GM21367 (cell line): ENCODE measurements at regions not wholly inside any gene's neighbourhood (a gene's known extent, or its start where the extent isn't known, plus 50 kb on each side); places are given as distances from the start of the nearest gene placed in this dataset.
"Not testable (repeated sequence)": the region's sequence is repeated elsewhere in the genome, so short reads cannot be mapped to it uniquely, and the experiment has no call there.

Source experiments
- ATAC-seq: cut with Tn5 transposase; IDR thresholded peaks from one replicate; pipeline ENCODE4 v1.9.1; 2021; ENCODE audit not compliant: unreplicated experiment

GRCh38 chr9:75657015-75657414, 233.5 kb upstream of the PCSK5 start:
- ATAC-seq, result no peak

- ATAC-seq, result no peak
Measured at GRCh38 chr9:75658301-75658905, 232.1 kb upstream of the PCSK5 start.

GRCh38 chr9:75664597-75664996, 225.9 kb upstream of the PCSK5 start:
- ATAC-seq, result no peak

- no peak for ATAC-seq
Measured at GRCh38 chr9:75666856-75667554, 223.5 kb upstream of the PCSK5 start.

GRCh38 chr9:75669721-75670120, 220.8 kb upstream of the PCSK5 start:
- no peak for ATAC-seq

GRCh38 chr9:75671354-75671753, 219.1 kb upstream of the PCSK5 start:
- ATAC-seq, result no peak

- ATAC-seq, result no peak
Measured at GRCh38 chr9:75672478-75672877, 218.0 kb upstream of the PCSK5 start.

- ATAC-seq, result no peak
Measured at GRCh38 chr9:75683591-75683990, 206.9 kb upstream of the PCSK5 start.

GRCh38 chr9:75685062-75685461, 205.4 kb upstream of the PCSK5 start:
- no peak for ATAC-seq

GRCh38 chr9:75687359-75687953, 203.0 kb upstream of the PCSK5 start:
- no peak for ATAC-seq

- not testable (repeated sequence) for ATAC-seq
Measured at GRCh38 chr9:75690551-75690950, 199.9 kb upstream of the PCSK5 start.

- ATAC-seq, result no peak
Measured at GRCh38 chr9:75691408-75691807, 199.1 kb upstream of the PCSK5 start.

GRCh38 chr9:75692309-75692708, 198.2 kb upstream of the PCSK5 start:
- ATAC-seq, result no peak

- ATAC-seq, result no peak
Measured at GRCh38 chr9:75695921-75696320, 194.6 kb upstream of the PCSK5 start.

- ATAC-seq, result no peak
Measured at GRCh38 chr9:75699017-75699416, 191.5 kb upstream of the PCSK5 start.

- ATAC-seq, result no peak
Measured at GRCh38 chr9:75699625-75700251, 190.7 kb upstream of the PCSK5 start.

GRCh38 chr9:75700252-75700640, 190.2 kb upstream of the PCSK5 start:
- ATAC-seq, result no peak

- ATAC-seq, result no peak
Measured at GRCh38 chr9:75707191-75707590, 183.3 kb upstream of the PCSK5 start.

GRCh38 chr9:75709698-75710097, 180.8 kb upstream of the PCSK5 start:
- ATAC-seq, result no peak

- ATAC-seq, result no peak
Measured at GRCh38 chr9:75712700-75713099, 177.8 kb upstream of the PCSK5 start.

- ATAC-seq, result no peak
Measured at GRCh38 chr9:75713335-75713734, 177.1 kb upstream of the PCSK5 start.

- ATAC-seq, result no peak
Measured at GRCh38 chr9:75715360-75715759, 175.1 kb upstream of the PCSK5 start.
